ENCODE measurements at regions not wholly inside any gene's neighbourhood (a gene's known extent, or its start where the extent isn't known, plus 50 kb on each side); places are given as distances from the start of the nearest gene placed in this dataset.

DNA sequence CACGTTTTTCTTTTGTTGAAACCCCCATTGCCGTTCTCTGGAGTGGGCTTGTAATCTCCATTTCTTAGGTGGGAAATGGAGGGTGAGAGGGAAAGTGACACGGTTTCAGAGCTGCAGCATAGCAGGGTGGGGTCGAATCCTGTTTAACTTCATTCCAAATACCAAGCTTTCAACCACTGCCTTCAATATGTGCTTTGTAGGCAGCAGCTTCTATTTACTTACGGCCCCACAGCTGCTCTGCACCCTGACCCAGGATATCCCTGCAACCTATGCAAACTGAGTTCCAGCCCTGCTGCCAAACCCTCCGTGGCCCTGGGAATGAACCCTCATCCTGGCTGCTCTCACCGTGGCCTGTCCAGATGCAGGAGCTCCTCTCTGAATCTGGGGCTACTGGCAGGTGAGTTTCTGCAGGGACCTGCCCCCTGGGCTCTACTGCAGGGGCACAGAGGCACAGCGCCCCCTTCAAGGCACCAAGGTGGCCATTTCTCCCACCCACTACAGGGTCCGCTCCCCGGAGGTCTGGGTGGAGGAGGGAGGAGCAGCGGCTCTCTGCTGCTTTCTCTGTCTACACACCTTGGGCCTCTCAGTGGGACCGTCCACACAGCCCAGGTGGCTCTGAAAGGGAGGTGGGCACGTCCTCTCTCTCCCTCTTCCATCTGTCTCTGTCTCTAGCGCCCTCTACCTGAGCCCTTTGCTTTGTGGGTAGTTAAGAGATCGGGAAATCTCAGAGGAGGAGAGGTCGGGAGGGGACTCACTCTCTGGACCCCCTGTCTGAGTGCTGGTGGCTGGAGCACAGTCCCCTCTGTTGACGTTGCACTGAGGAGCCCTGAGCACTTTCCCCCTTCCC, 279.1 kb downstream of the BRD1 start:
- H3K36me3 ChIP-seq = peaks cover 0 to 3% (median 0%) of the 10 kb centered on the region in 11 experiments; a peak in 1 of 22 replicates
- no peak overlapping the region for H3K4me2 ChIP-seq
- TF ChIP-seq Cebpa-rat (IDR thresholded peaks at IDR 0.05) = no peak
- H3K27ac ChIP-seq = no peak overlapping the region
- H3K27me3 ChIP-seq = no peaks in the 10 kb centered on the region
- H3K9ac ChIP-seq = no peak overlapping the region
- peaks cover 9 to 23% (median 13%) of the 10 kb centered on the region in 11 experiments; a peak in 20 of 22 replicates for H3K9me3 ChIP-seq (replicated peaks in 1 of 11)
- no peaks in the 10 kb centered on the region for H3K4me1 ChIP-seq
- peaks cover 0 to 64% (median 0%) of the 10 kb centered on the region in 11 experiments; a peak in 3 of 22 replicates for H4K20me1 ChIP-seq
- no peak overlapping the region for H3K4me3 ChIP-seq

DNA sequence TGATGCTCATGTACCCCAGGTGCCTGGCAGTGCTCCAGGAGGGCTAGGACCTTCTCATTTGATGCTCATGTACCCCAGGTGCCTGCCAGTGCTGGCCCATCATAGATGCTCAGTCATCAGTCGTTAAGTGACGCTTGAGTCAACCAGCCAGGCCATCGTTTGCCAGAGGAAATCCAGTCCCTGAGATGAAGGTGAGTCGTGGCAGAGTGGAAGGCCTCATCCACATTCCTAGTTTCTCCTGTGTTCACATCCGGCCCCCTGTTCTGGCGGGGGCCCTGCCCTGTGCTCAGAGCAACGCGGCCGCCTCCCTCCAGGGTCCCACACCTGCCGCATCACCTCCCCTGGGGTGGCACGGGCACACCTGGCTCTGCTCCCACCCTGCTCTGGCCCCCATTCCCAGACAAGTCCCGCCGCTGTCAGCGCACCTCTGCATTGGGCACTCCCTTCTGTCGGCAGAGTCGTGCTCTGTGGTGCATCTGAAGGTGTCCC, 279.9 kb downstream of the BRD1 start:
- peaks cover 9 to 23% (median 13%) of the 10 kb centered on the region in 11 experiments; a peak in 20 of 22 replicates for H3K9me3 ChIP-seq (replicated peaks in 1 of 11)

DNA sequence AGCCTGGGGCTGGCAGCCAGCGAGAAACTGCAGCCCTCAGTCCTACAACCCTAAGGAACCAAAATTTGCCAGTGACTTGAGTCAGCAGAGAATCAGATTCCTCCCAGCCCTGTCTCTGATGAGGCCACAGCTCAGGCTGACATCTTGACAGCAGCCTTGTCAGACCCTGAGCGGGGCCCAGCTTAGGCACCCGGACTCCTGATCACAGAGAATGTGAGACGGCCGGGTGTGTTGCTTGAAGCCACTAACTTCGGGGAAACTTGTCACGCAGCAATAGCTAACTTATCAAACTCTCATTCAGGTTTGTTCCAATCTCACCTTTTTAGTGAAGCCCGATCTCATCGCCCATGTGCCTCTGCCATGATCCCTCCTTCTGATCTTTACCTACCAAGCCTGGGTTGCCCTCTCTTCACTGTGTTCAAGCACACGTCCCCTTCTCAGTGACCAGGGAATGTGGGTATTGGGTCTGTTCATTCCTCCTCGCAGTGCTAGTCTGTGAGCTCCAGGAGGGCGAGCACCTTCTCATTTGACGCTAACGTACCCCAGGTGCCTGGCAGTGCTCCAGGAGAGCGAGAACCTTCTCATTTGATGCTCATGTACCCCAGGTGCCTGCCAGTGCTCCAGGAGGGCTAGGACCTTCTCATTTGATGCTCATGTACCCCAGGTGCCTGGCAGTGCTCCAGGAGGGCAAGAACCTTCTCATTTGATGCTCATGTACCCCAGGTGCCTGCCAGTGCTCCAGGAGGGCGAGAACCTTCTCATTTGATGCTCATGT, 280.7 kb downstream of the BRD1 start:
- Histone ChIP-seq H3K9me3 (replicated peaks in 1 of 11) (peaks cover 9 to 23% (median 13%) of the 10 kb centered on the region in 11 experiments; a peak in 20 of 22 replicates), H3K4me1 (no peaks in the 10 kb centered on the region), H3K36me3 (peaks cover 0 to 3% (median 0%) of the 10 kb centered on the region in 11 experiments; a peak in 1 of 22 replicates), H4K20me1 (peaks cover 0 to 52% (median 0%) of the 10 kb centered on the region in 11 experiments; a peak in 3 of 22 replicates), H3K4me3 (no peak overlapping the region), H3K27ac (no peak overlapping the region), H3K27me3 (no peaks in the 10 kb centered on the region), H3K4me2 (no peak overlapping the region), H3K9ac (no peak overlapping the region)
- no peak for TF ChIP-seq Cebpa-rat (IDR thresholded peaks at IDR 0.05)

More for the DNA sequence above, 279.9 kb downstream of the BRD1 start:
- Histone ChIP-seq H3K9ac (no peak overlapping the region), H3K36me3 (peaks cover 0 to 3% (median 0%) of the 10 kb centered on the region in 11 experiments; a peak in 1 of 22 replicates), H3K4me3 (no peak overlapping the region), H4K20me1 (peaks cover 0 to 58% (median 0%) of the 10 kb centered on the region in 11 experiments; a peak in 3 of 22 replicates), H3K27me3 (no peaks in the 10 kb centered on the region), H3K27ac (no peak overlapping the region), H3K4me1 (no peaks in the 10 kb centered on the region), H3K4me2 (no peak overlapping the region)
- no peak for TF ChIP-seq Cebpa-rat (IDR thresholded peaks at IDR 0.05)

DNA sequence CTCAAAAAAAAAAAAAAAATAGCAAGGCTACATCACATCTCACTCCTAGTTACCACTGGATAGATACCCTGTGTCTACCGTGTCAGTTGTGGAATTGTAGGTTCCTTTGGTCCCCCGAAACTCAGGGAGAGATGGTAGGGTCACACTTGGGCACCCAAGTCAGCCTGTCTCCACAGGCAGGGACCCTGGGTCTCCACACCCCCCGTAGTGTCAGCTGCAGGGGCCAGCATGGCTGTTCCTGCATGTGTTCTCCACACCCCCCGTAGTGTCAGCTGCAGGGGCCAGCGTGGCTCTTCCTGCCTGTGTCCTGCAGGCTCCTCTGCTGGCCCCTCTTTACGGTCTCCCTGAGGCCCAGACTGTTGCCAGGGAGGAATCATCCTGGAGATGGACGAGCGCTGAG, 282.1 kb downstream of the BRD1 start:
- Histone ChIP-seq H3K36me3 (no peaks in the 10 kb centered on the region), H3K27ac (no peak overlapping the region), H3K9ac (no peak overlapping the region), H3K4me2 (no peak overlapping the region), H3K9me3 (replicated peaks in 1 of 11) (peaks cover 0 to 16% (median 1%) of the 10 kb centered on the region in 11 experiments; a peak in 14 of 22 replicates), H3K4me3 (no peak overlapping the region), H3K4me1 (peaks cover 0 to 7% (median 2%) of the 10 kb centered on the region in 10 experiments; a peak in 5 of 20 replicates), H4K20me1 (peaks cover 0 to 52% (median 0%) of the 10 kb centered on the region in 11 experiments; a peak in 3 of 22 replicates), H3K27me3 (no peaks in the 10 kb centered on the region)
- no peak for TF ChIP-seq Cebpa-rat (IDR thresholded peaks at IDR 0.05)

DNA sequence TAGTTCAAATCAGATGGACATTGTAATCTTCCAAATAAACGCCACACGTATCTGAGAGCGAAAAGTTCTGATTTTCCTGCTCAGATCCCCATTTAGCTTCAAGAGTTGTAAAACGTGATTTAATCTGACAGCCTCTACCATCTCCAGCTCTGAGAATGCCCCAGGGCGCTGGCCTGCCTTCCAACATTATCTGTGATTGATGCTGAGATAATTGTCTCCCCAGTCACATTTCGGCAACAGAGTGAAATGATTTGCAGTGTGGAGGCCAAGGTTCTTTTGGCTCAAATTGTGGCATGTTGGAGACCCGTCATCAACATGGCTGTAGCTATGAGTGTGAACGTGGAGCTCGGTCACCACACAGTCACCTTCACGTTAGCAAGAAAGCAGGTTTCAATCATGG, 283.4 kb downstream of the BRD1 start:
- no peaks in the 10 kb centered on the region for H3K36me3 ChIP-seq
- peaks cover 0 to 13% (median 6%) of the 10 kb centered on the region in 10 experiments; a peak in 5 of 20 replicates for H3K4me1 ChIP-seq
- H4K20me1 ChIP-seq = peaks cover 0 to 43% (median 0%) of the 10 kb centered on the region in 11 experiments; a peak in 3 of 22 replicates
- no peak overlapping the region for H3K27ac ChIP-seq
- H3K27me3 ChIP-seq = no peaks in the 10 kb centered on the region
- peaks cover 0 to 15% (median 0%) of the 10 kb centered on the region in 11 experiments; a peak in 2 of 22 replicates for H3K9me3 ChIP-seq (replicated peaks in 1 of 11)
- H3K9ac ChIP-seq = no peak overlapping the region
- TF ChIP-seq Cebpa-rat (IDR thresholded peaks at IDR 0.05) = no peak
- H3K4me2 ChIP-seq = no peak overlapping the region
- no peak overlapping the region for H3K4me3 ChIP-seq

DNA sequence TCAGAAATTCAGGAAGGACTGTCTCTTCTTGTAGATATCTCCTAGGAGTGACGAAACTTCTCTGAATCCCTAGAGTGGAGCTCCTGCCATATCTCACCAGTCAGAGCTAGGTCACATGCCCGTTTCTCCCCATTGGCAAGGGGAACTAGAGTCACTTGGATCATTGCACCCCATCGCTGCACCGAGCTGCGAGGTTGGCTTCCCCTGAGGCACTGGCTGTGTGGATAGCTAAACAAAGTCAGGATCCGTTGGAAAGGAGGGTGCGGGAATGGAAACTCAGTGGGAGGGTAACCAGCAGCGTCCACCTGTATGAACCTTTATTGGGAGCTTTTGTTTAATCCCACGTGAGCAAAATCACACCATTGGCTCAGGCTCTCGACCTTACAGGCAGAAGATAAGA, 283.8 kb downstream of the BRD1 start:
- Histone ChIP-seq H3K36me3 (no peaks in the 10 kb centered on the region), H3K9me3 (replicated peaks in 1 of 11) (peaks cover 0 to 15% (median 0%) of the 10 kb centered on the region in 11 experiments; a peak in 2 of 22 replicates), H4K20me1 (peaks cover 0 to 43% (median 0%) of the 10 kb centered on the region in 11 experiments; a peak in 3 of 22 replicates), H3K27me3 (no peaks in the 10 kb centered on the region), H3K4me2 (no peak overlapping the region), H3K27ac (no peak overlapping the region), H3K9ac (no peak overlapping the region), H3K4me1 (peaks cover 0 to 17% (median 6%) of the 10 kb centered on the region in 10 experiments; a peak in 5 of 20 replicates), H3K4me3 (no peak overlapping the region)
- TF ChIP-seq Cebpa-rat (IDR thresholded peaks at IDR 0.05) = no peak

DNA sequence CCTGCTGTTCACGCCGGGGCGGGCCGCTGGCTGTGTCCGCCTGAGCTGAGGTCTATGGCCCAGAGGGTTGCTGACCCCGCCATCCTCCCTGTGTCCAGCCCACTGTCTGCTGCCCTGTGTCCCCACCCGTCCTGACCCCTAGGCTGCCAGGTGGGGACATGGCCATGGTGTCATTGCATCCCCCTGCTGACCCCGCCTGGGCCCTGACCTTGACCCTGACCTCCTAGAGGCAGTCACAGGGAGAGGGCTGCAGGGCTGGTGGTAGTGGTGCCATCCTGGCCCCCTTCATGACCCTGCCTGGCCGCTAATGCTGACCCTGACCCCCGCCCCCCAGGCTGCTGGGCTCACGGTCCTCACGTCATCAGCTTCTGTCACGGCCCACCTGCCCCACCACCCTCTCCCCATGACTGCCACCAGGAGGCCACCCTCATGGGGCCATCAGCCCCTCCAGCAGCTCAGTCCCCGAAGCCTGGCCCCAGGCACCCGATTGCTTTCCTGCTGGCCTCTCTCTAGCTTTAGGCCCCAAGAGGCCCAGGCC, 285.9 kb downstream of the BRD1 start:
- Histone ChIP-seq H3K9ac (no peak overlapping the region), H3K4me1 (peaks cover 0 to 17% (median 6%) of the 10 kb centered on the region in 10 experiments; a peak in 5 of 20 replicates), H3K27me3 (no peaks in the 10 kb centered on the region), H3K27ac (no peak overlapping the region), H4K20me1 (peaks cover 0 to 40% (median 0%) of the 10 kb centered on the region in 11 experiments; a peak in 3 of 22 replicates), H3K36me3 (no peaks in the 10 kb centered on the region), H3K4me2 (no peak overlapping the region), H3K9me3 (replicated peaks in 1 of 11) (peaks cover 0 to 9% (median 0%) of the 10 kb centered on the region in 11 experiments; a peak in 2 of 22 replicates), H3K4me3 (no peak overlapping the region)
- TF ChIP-seq Cebpa-rat (IDR thresholded peaks at IDR 0.05) = no peak

DNA sequence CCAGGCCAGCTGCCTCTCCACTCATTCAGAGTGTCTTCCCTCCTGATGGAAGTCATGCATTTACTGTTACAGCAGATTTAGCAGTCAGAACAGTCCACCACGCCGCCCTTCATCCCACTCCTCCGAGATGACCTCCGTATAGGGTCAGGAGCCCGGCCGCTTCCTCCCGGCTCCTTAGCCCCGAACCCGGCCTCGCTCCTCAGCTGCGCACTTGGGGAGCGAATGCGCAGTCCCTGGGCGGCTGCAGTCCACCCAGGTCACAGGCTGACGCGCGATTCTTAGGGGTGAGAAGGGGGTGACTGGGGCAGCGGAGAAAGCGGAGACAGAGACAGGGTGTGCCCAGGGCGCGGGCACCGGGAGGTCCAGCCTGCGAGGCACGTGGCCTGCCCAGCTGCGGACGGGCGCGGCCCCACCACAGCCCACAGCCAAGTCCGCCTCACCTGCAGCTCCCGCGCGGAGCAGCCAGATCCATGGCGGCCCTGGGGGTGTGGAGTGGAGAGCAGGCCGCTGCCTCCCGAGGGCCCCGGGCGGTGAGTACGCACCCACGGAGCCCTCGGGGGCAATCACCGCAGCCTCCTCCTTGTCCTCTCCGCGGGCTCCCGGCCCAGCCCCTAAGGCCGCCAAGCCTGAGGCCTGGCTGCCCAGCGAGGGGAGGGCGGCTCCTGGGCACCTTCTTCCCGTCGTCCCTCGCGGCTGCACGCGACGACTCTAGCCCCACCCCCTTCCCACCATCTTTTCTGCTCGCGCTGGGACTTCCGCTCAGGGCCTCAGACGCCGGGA, 286.6 kb downstream of the BRD1 start:
- Histone ChIP-seq H3K4me2 (peak overlapping the region in 3 of 11 experiments; percentile 1 to 23 (median 21); a peak in 4 of 22 replicates), H3K27me3 (no peaks in the 10 kb centered on the region), H3K9me3 (replicated peaks in 1 of 11) (peaks cover 0 to 7% (median 0%) of the 10 kb centered on the region in 11 experiments; a peak in 1 of 22 replicates), H4K20me1 (peaks cover 0 to 44% (median 0%) of the 10 kb centered on the region in 11 experiments; a peak in 3 of 22 replicates), H3K4me3 (no peak overlapping the region), H3K4me1 (peaks cover 0 to 17% (median 6%) of the 10 kb centered on the region in 10 experiments; a peak in 5 of 20 replicates), H3K9ac (no peak overlapping the region), H3K36me3 (no peaks in the 10 kb centered on the region), H3K27ac (no peak overlapping the region)
- TF ChIP-seq Cebpa-rat (IDR thresholded peaks at IDR 0.05) = no peak
